H9 (cell line): ENCODE measurements at regions not wholly inside any gene's neighbourhood (a gene's known extent, or its start where the extent isn't known, plus 50 kb on each side); places are given as distances from the start of the nearest gene placed in this dataset.

Source experiments
- DNase-seq: peaks from one replicate; pipeline ENCODE4 v3.0.0-alpha.2; 2017
- H2AFZ ChIP-seq: one replicate; pipeline ENCODE4 v1.6.1; 2013; ENCODE audit warnings: mild to moderate bottlenecking, low read length, control low read depth, moderate library complexity
- H2AK5ac ChIP-seq: 2 replicates; pipeline ENCODE4 v1.6.1; 2013; ENCODE audit warnings: low read length, control low read depth, mixed read lengths; ENCODE audit not compliant: insufficient read length
- H2BK120ac ChIP-seq: one replicate; pipeline ENCODE4 v1.6.1; 2013; ENCODE audit warnings: low read depth, mild to moderate bottlenecking, low read length, control low read depth, inconsistent platforms; ENCODE audit not compliant: poor library complexity, severe bottlenecking
- H2BK12ac ChIP-seq: 2 replicates; pipeline ENCODE4 v1.6.1; 2013; ENCODE audit warnings: low read length, control low read depth, mixed read lengths, low read depth; ENCODE audit not compliant: insufficient read length
- H2BK15ac ChIP-seq: 2 replicates; pipeline ENCODE4 v1.6.1; 2013; ENCODE audit warnings: low read depth, low read length, control low read depth
- H2BK20ac ChIP-seq: one replicate; pipeline ENCODE4 v1.6.1; 2013; ENCODE audit warnings: low read depth, mild to moderate bottlenecking, low read length, control low read depth, inconsistent platforms; ENCODE audit not compliant: poor library complexity, severe bottlenecking
- H2BK5ac ChIP-seq: 2 replicates; pipeline ENCODE4 v1.6.1; 2013; ENCODE audit warnings: low read length, control low read depth, mixed read lengths; ENCODE audit not compliant: insufficient read length
- H3K14ac ChIP-seq: 2 replicates; pipeline ENCODE4 v1.6.1; 2013; ENCODE audit warnings: low read length, control low read depth; ENCODE audit not compliant: insufficient read depth
- H3K18ac ChIP-seq: 2 replicates; pipeline ENCODE4 v1.6.1; 2013; ENCODE audit warnings: low read depth, mild to moderate bottlenecking, mixed read lengths, low read length, control low read depth; ENCODE audit not compliant: insufficient read length
- H3K23ac ChIP-seq: 2 replicates; pipeline ENCODE4 v1.6.1; 2013; ENCODE audit warnings: low read length, control low read depth, mixed read lengths, low read depth; ENCODE audit not compliant: insufficient read length
- H3K23me2 ChIP-seq: 2 replicates; pipeline ENCODE4 v1.6.1; 2013; ENCODE audit warnings: low read depth, mild to moderate bottlenecking, mixed read lengths, low read length, control low read depth; ENCODE audit not compliant: insufficient read length, poor library complexity, severe bottlenecking
- H3K27ac ChIP-seq: 2 replicates; pipeline ENCODE4 v1.5.1; 2013; ENCODE audit warnings: low read length, control low read depth, mixed read lengths, low read depth; ENCODE audit not compliant: insufficient read length
- H3K27me3 ChIP-seq: 2 replicates; pipeline ENCODE4 v1.6.1; 2013; ENCODE audit warnings: low read length, control low read depth, inconsistent platforms; ENCODE audit not compliant: insufficient read depth
- H3K4ac ChIP-seq: 2 replicates; pipeline ENCODE4 v1.6.1; 2013; ENCODE audit warnings: low read depth, mild to moderate bottlenecking, control low read depth, inconsistent platforms, low read length, moderate library complexity
- H3K4me1 ChIP-seq: 2 replicates; pipeline ENCODE4 v1.6.1; 2013; ENCODE audit warnings: low read length, control low read depth, inconsistent platforms; ENCODE audit not compliant: insufficient read depth
- H3K4me2 ChIP-seq: 2 replicates; pipeline ENCODE4 v1.6.1; 2013; ENCODE audit warnings: low read length, control low read depth, mixed read lengths; ENCODE audit not compliant: insufficient read length, insufficient read depth
- H3K56ac ChIP-seq: 2 replicates; pipeline ENCODE4 v1.6.1; 2013; ENCODE audit warnings: low read depth, mild to moderate bottlenecking, mixed read lengths, low read length, control low read depth; ENCODE audit not compliant: insufficient read length
- H3K79me1 ChIP-seq: 2 replicates; pipeline ENCODE4 v1.6.1; 2013; ENCODE audit warnings: low read depth, mild to moderate bottlenecking, moderate library complexity, low read length, control low read depth, inconsistent platforms; ENCODE audit not compliant: insufficient read depth, poor library complexity, severe bottlenecking
- H3K79me2 ChIP-seq: 2 replicates; pipeline ENCODE4 v1.6.1; 2013; ENCODE audit warnings: low read length, control low read depth, inconsistent platforms; ENCODE audit not compliant: insufficient read depth
- H3K9ac ChIP-seq: 2 replicates; pipeline ENCODE4 v1.6.1; 2013; ENCODE audit warnings: low read length, control low read depth, mixed read lengths; ENCODE audit not compliant: insufficient read length; ENCODE audit errors: extremely low read depth
- H3K9me3 ChIP-seq: one replicate; pipeline ENCODE4 v1.6.1; 2013; ENCODE audit warnings: low read depth, low read length, inconsistent platforms; ENCODE audit not compliant: control insufficient read depth
- H3T11ph ChIP-seq: one replicate; pipeline ENCODE4 v1.6.1; 2013; ENCODE audit warnings: mild to moderate bottlenecking, low read length, control low read depth, inconsistent platforms
- H4K20me1 ChIP-seq: one replicate; pipeline ENCODE4 v1.6.1; 2013; ENCODE audit not compliant: control insufficient read depth, insufficient read length, insufficient read depth
- H4K5ac ChIP-seq: 2 replicates; pipeline ENCODE4 v1.6.1; 2013; ENCODE audit warnings: low read depth, mild to moderate bottlenecking, mixed read lengths, low read length, control low read depth; ENCODE audit not compliant: insufficient read length
- H4K8ac ChIP-seq: replicated peaks from 2 replicates; pipeline ENCODE4 v1.6.1; 2013; ENCODE audit warnings: low read length, control low read depth, mixed read lengths, low read depth; ENCODE audit not compliant: insufficient read length
- H4K91ac ChIP-seq: 2 replicates; pipeline ENCODE4 v1.6.1; 2013; ENCODE audit warnings: low read depth, mild to moderate bottlenecking, moderate library complexity, mixed read lengths, low read length, control low read depth; ENCODE audit not compliant: insufficient read length
- H3K27ac Mint-ChIP-seq, 3 experiments: 2 replicates in 2 of 3; 3 replicates in 1 of 3; pipeline ENCODE4 v1.8.0; 2020 to 2021; ENCODE audit warnings: mixed read lengths in 3 of 3, mild to moderate bottlenecking in 1 of 3, moderate library complexity in 1 of 3
- H3K27me3 Mint-ChIP-seq: 2 replicates; pipeline ENCODE4 v1.8.0; 2021; ENCODE audit warnings: low read depth, mild to moderate bottlenecking, moderate library complexity, mixed read lengths
- H3K36me3 Mint-ChIP-seq, 3 experiments: 2 replicates in 2 of 3; 3 replicates in 1 of 3; pipeline ENCODE4 v1.8.0; 2020 to 2021; ENCODE audit warnings: low read depth in 3 of 3, mixed read lengths in 3 of 3; ENCODE audit not compliant: insufficient read depth in 1 of 3
- H3K4me1 Mint-ChIP-seq, 2 experiments: 2 replicates each; pipeline ENCODE4 v1.8.0; 2020; ENCODE audit warnings: mixed read lengths in 2 of 2
- H3K4me3 Mint-ChIP-seq, 2 experiments: 2 replicates in 1 of 2; 3 replicates in 1 of 2; pipeline ENCODE4 v1.8.0; 2020 to 2021; ENCODE audit warnings: mild to moderate bottlenecking in 2 of 2, mixed read lengths in 2 of 2, moderate library complexity in 1 of 2
- H3K9me3 Mint-ChIP-seq, 2 experiments: 2 replicates in 1 of 2; 3 replicates in 1 of 2; pipeline ENCODE4 v1.8.0; 2020; ENCODE audit warnings: mild to moderate bottlenecking in 2 of 2, mixed read lengths in 2 of 2, moderate library complexity in 1 of 2
- CTCF ChIP-seq: fragments of 200-600 bp; sonication (generic); conservative IDR thresholded peaks from 3 replicates; pipeline ENCODE4 v1.8.0; 2021; ENCODE audit warnings: antibody characterized with exemption, mild to moderate bottlenecking
- WGBS: extraction: QIAGEN DNeasy Blood & Tissue Kit; methylation state at CpG from one replicate; pipeline ENCODE4 v1.1.7; 2013; ENCODE audit warnings: missing lambda C conversion rate, low lambda C conversion rate, mixed read lengths; ENCODE audit not compliant: insufficient read length; ENCODE audit errors: extremely low coverage; 5-methylcytosine and 5-hydroxymethylcytosine counted together

DNA sequence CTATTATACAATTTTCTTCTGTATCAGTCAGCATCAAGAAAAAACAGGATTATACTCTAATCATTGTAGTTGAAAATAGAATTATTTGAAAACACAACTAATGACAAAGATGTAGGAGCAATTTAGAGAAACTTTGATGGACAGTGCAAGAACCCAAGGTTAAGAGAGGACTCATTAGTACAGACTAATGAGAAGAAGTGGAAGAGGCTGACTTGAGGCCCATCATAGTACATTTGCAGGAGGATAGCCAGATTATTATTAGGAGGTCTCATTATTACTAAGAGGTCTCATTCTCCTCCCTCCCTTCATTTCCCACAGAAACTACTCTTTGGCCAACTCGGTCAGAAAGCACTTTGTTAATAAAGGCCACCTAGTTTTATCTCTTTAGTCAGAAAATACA, 1983.0 kb downstream of the SUCLG1 start:
- H3K9me3 Mint-ChIP-seq = peaks cover 0 to 4% of the 10 kb centered on the region in 2 experiments; a peak in 2 of 5 replicates
- Histone ChIP-seq H3K14ac (no peak overlapping the region), H3K23ac (no peak overlapping the region), H3T11ph (no peak overlapping the region), H2BK15ac (no peak overlapping the region), H3K23me2 (no peaks in the 10 kb centered on the region), H3K18ac (no peak overlapping the region), H3K27me3 (no peaks in the 10 kb centered on the region), H4K8ac (no peak overlapping the region), H2BK5ac (no peak overlapping the region), H3K4me2 (no peak overlapping the region), H3K27ac (no peak overlapping the region), H3K4me1 (no peaks in the 10 kb centered on the region), H3K9me3 (no peaks in the 10 kb centered on the region), H4K20me1 (no peaks in the 10 kb centered on the region), H3K9ac (no peak overlapping the region), H3K79me1 (no peaks in the 10 kb centered on the region), H4K91ac (no peak overlapping the region), H3K56ac (no peak overlapping the region), H2BK120ac (no peak overlapping the region), H2AFZ (no peak overlapping the region), H2BK12ac (no peak overlapping the region), H4K5ac (no peak overlapping the region), H3K79me2 (no peaks in the 10 kb centered on the region), H3K4ac (no peak overlapping the region), H2AK5ac (no peak overlapping the region), H2BK20ac (no peak overlapping the region)
- TF ChIP-seq CTCF = no peak
- no CpG with 5 or more reads among the region's 1 CpG for WGBS
- 0 out of 7 replicates have a peak, but pooled peaks cover 0 to 4% (median 0%) of the 10 kb centered on the region in 3 experiments for H3K36me3 Mint-ChIP-seq
- no peaks in the 10 kb centered on the region for H3K27me3 Mint-ChIP-seq
- no peak for DNase-seq
- H3K4me3 Mint-ChIP-seq = no peak overlapping the region
- H3K4me1 Mint-ChIP-seq = no peaks in the 10 kb centered on the region
- H3K27ac Mint-ChIP-seq = no peak overlapping the region
